Liver (tissue), 3 donors: ENCODE measurements at regions not wholly inside any gene's neighbourhood (a gene's known extent, or its start where the extent isn't known, plus 50 kb on each side); places are given as distances from the start of the nearest gene placed in this dataset.

Source experiments
- ATF3 ChIP-seq: IDR thresholded peaks from 2 replicates; pipeline ENCODE4 v1.6.1; 2016; ENCODE audit warnings: antibody characterized with exemption
- CTCF ChIP-seq: fragments of 150-350 bp; IDR thresholded peaks from 2 replicates; pipeline ENCODE4 v1.5.1; 2017; ENCODE audit warnings: improper control_type of control experiment, low read depth, low read length; ENCODE audit not compliant: missing input control
- HNF4A ChIP-seq, 2 donors: conservative IDR thresholded peaks; 2 replicates each; pipeline ENCODE4 v1.6.1; 2016; ENCODE audit warnings: antibody characterized with exemption in 2 of 2, mild to moderate bottlenecking in 2 of 2
- RAD21 ChIP-seq, 2 donors: IDR thresholded peaks; 2 replicates each; pipeline ENCODE4 v1.6.1; 2016; ENCODE audit warnings: antibody characterized with exemption in 2 of 2, mild to moderate bottlenecking in 2 of 2
- RXRA ChIP-seq, 2 donors: IDR thresholded peaks; 2 replicates each; pipeline ENCODE4 v1.6.1; 2017 to 2018; ENCODE audit warnings: antibody characterized with exemption in 2 of 2, mild to moderate bottlenecking in 1 of 2
- TF ChIP-seq, protein P1 (sequence below): IDR thresholded peaks from 2 replicates; pipeline ENCODE4 v1.6.1; 2016; ENCODE audit warnings: antibody characterized with exemption, mild to moderate bottlenecking
- donor health status: healthy.
- donor health status: healthy.

DNA sequence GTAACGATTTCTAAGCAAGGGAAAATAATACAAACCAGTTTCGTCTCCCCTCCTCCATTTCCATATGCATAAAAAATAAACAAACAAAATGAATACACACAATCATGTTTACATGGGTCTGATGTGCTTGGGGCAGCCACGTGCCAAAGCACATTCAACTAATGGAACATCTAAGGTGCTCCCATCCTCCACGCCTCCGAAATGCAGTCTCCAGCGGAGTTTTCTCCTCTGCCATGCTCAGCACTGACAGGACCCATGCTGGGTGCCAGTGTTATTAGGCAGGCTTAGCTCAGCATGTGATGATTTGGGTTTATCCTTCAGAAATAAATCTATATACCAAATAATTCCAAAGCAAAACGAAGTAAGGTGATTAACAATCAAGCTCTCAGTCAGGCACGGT, 337.3 kb upstream of the ATP10A start:
- TF ChIP-seq CTCF: no peak
- no peak for TF ChIP-seq ATF3
- TF ChIP-seq, protein P1, sequence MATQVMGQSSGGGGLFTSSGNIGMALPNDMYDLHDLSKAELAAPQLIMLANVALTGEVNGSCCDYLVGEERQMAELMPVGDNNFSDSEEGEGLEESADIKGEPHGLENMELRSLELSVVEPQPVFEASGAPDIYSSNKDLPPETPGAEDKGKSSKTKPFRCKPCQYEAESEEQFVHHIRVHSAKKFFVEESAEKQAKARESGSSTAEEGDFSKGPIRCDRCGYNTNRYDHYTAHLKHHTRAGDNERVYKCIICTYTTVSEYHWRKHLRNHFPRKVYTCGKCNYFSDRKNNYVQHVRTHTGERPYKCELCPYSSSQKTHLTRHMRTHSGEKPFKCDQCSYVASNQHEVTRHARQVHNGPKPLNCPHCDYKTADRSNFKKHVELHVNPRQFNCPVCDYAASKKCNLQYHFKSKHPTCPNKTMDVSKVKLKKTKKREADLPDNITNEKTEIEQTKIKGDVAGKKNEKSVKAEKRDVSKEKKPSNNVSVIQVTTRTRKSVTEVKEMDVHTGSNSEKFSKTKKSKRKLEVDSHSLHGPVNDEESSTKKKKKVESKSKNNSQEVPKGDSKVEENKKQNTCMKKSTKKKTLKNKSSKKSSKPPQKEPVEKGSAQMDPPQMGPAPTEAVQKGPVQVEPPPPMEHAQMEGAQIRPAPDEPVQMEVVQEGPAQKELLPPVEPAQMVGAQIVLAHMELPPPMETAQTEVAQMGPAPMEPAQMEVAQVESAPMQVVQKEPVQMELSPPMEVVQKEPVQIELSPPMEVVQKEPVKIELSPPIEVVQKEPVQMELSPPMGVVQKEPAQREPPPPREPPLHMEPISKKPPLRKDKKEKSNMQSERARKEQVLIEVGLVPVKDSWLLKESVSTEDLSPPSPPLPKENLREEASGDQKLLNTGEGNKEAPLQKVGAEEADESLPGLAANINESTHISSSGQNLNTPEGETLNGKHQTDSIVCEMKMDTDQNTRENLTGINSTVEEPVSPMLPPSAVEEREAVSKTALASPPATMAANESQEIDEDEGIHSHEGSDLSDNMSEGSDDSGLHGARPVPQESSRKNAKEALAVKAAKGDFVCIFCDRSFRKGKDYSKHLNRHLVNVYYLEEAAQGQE: no peak
- TF ChIP-seq HNF4A (conservative IDR thresholded peaks at IDR 0.05): no peak
- no peak for TF ChIP-seq RXRA (IDR thresholded peaks at IDR 0.05)
- TF ChIP-seq RAD21 (IDR thresholded peaks at IDR 0.05): no peak
